Prostate gland (tissue), 2 donors: ENCODE measurements at regions not wholly inside any gene's neighbourhood (a gene's known extent, or its start where the extent isn't known, plus 50 kb on each side); places are given as distances from the start of the nearest gene placed in this dataset.
A peak's percentile ranks its signal among the peaks of the same experiment; 100 is the strongest.

Experiments
- CTCF ChIP-seq, 4 experiments: fragments of 200-600 bp in 2 of 4; fragments of 450-650 bp in 2 of 4; sonication (generic) in 2 of 4; IDR thresholded peaks; 1 replicate in 3 of 4; 2 replicates in 1 of 4; pipeline ENCODE4 v1.5.1; 2016 to 2019; ENCODE audit warnings: antibody characterized with exemption in 4 of 4, mild to moderate bottlenecking in 2 of 4, moderate library complexity in 2 of 4
- POLR2A ChIP-seq: fragments of 450-650 bp; IDR thresholded peaks from one replicate; pipeline ENCODE4 v1.6.1; 2016; ENCODE audit warnings: antibody characterized with exemption, mild to moderate bottlenecking
- POLR2AphosphoS5 ChIP-seq: sonication (generic); formaldehyde crosslinking; IDR thresholded peaks from one replicate; pipeline ENCODE4 v1.6.1; 2017; ENCODE audit warnings: antibody characterized with exemption

- TF ChIP-seq CTCF (IDR thresholded peaks at IDR 0.05) = no peak
- peak; percentile 93 for TF ChIP-seq POLR2AphosphoS5
- TF ChIP-seq POLR2A = no peak
Measured at GRCh38 chr10:34954142-34954541, 136.0 kb downstream of the CUL2 start.
